ENCODE measurements at regions not wholly inside any gene's neighbourhood (a gene's known extent, or its start where the extent isn't known, plus 50 kb on each side); places are given as distances from the start of the nearest gene placed in this dataset.

GRCh38 chr7:27395626-27396025 is 153.0 kb downstream of the EVX1 start:
- TF ChIP-seq EZH2phosphoT487 (IDR thresholded peaks at IDR 0.05; ENCODE audit: low read depth, severe bottlenecking, unreplicated experiment) (no peak), CTCF (IDR thresholded peaks at IDR 0.05; ENCODE audit: poor library complexity) (no peak), EZH2 (IDR thresholded peaks at IDR 0.05; ENCODE audit: borderline replicate concordance) (no peak)

Measured in hepatocyte (in vitro differentiated cells).